ENCODE measurements at regions not wholly inside any gene's neighbourhood (a gene's known extent, or its start where the extent isn't known, plus 50 kb on each side); places are given as distances from the start of the nearest gene placed in this dataset.

DNA sequence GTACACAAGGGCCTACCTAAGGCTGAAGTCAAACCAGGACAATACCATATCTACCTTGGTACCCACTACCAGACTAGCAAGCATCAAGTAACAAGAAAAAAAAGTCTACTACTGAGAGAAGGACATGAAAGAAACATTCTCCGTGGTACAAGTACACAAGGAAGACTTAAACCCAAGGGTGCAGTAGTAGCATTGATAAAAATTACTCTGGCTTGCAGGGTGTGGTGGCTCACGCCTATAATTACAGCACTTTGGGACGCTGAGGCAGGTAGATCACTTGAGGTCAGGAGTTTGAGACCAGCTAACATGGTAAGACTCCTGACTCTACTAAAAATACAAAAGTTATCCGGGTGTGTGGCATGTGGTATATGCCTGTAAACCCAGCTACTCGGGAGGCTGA lies 386.5 kb upstream of the PMFBP1 start:
- TF ChIP-seq EZH2phosphoT487 (IDR thresholded peaks at IDR 0.05; ENCODE audit: borderline replicate concordance, low read length) (no peak), CTCF (IDR thresholded peaks at IDR 0.05; ENCODE audit: low read depth, low read length, poor library complexity, severe bottlenecking) (no peak)

All from DOHH2 (cell line).